ENCODE measurements at regions not wholly inside any gene's neighbourhood (a gene's known extent, or its start where the extent isn't known, plus 50 kb on each side); places are given as distances from the start of the nearest gene placed in this dataset.

DNA sequence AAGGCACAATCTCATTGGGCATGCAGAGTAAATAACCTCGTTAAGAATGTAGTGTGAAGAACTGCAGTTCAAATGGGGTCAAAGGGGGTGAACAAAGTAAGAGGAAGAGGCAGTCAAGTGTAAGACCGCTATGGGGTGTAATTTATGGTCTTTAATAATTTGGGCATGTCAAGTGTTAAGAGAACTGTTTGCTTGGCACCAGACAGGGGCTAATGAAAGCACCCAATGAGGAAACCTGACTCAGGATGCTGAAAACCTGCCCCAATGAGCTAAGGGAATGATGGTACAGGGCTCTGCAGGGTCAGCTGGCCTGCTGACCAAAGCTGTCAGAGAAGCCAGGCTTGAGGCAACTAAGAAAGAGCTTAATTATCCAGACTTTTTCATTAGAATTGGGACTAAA is 368.1 kb downstream of the DTWD2 start (continued):
- TF ChIP-seq NFXL1 (IDR thresholded peaks at IDR 0.05; ENCODE audit: borderline replicate concordance) = no peak
- TF ChIP-seq CEBPB (IDR thresholded peaks at IDR 0.05; ENCODE audit: borderline replicate concordance in 1 of 2, low read depth in 2 of 2, low read length in 2 of 2) = no peak
- TF ChIP-seq, protein P1, sequence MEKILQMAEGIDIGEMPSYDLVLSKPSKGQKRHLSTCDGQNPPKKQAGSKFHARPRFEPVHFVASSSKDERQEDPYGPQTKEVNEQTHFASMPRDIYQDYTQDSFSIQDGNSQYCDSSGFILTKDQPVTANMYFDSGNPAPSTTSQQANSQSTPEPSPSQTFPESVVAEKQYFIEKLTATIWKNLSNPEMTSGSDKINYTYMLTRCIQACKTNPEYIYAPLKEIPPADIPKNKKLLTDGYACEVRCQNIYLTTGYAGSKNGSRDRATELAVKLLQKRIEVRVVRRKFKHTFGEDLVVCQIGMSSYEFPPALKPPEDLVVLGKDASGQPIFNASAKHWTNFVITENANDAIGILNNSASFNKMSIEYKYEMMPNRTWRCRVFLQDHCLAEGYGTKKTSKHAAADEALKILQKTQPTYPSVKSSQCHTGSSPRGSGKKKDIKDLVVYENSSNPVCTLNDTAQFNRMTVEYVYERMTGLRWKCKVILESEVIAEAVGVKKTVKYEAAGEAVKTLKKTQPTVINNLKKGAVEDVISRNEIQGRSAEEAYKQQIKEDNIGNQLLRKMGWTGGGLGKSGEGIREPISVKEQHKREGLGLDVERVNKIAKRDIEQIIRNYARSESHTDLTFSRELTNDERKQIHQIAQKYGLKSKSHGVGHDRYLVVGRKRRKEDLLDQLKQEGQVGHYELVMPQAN (conservative IDR thresholded peaks at IDR 0.05) = no peak
- no peak for TF ChIP-seq NFIC (IDR thresholded peaks at IDR 0.05; ENCODE audit: low read depth, low read length)
- no peak for TF ChIP-seq JUND (IDR thresholded peaks at IDR 0.05; ENCODE audit: low read depth, low read length)
- TF ChIP-seq, protein P2, sequence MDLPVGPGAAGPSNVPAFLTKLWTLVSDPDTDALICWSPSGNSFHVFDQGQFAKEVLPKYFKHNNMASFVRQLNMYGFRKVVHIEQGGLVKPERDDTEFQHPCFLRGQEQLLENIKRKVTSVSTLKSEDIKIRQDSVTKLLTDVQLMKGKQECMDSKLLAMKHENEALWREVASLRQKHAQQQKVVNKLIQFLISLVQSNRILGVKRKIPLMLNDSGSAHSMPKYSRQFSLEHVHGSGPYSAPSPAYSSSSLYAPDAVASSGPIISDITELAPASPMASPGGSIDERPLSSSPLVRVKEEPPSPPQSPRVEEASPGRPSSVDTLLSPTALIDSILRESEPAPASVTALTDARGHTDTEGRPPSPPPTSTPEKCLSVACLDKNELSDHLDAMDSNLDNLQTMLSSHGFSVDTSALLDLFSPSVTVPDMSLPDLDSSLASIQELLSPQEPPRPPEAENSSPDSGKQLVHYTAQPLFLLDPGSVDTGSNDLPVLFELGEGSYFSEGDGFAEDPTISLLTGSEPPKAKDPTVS (IDR thresholded peaks at IDR 0.05; ENCODE audit: low read depth, low read length) = no peak
- no peak for TF ChIP-seq LARP7 (IDR thresholded peaks at IDR 0.05)

DNA sequence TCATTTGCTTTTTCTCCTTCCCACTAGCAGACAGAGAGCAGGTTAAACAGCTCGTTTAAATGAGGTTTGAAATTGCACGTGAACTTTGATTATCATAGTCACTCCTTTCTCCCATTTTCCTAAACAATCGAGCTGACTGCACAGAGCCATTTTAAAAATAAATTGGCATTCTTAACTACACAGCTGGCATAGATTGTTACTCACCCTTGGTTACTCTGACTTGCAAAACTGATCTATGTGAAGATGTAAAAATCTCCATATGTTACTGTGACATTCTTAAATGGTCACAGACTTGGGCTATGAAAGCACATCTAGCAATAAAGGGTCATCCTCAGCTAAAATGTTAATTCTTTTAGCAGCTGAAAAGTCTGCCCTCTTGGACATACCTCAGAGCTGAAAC is 368.5 kb downstream of the DTWD2 start:
- Histone ChIP-seq H2AFZ (ENCODE audit: control insufficient read depth, low read depth, low read length) (no peak overlapping the region), H3K4me2 (ENCODE audit: control insufficient read depth, insufficient read depth) (no peak overlapping the region), H3K9me3 (replicated peaks; ENCODE audit: control insufficient read depth, insufficient read depth, low read length) (no peaks in the 10 kb centered on the region), H3K4me1 (ENCODE audit: control insufficient read depth, insufficient read depth, low read length) (no peaks in the 10 kb centered on the region), H3K4me3 (no peak overlapping the region), H4K20me1 (ENCODE audit: control insufficient read depth, insufficient read depth) (no peaks in the 10 kb centered on the region), H3K36me3 (ENCODE audit: control insufficient read depth in 2 of 2, insufficient read depth in 2 of 2, low read length in 1 of 2) (no peaks in the 10 kb centered on the region), H3K27me3 (replicated peaks in 1 of 2; ENCODE audit: control insufficient read depth in 2 of 2, insufficient read depth in 2 of 2, low read length in 1 of 2) (no peaks in the 10 kb centered on the region), H3K27ac (ENCODE audit: control insufficient read depth, insufficient read depth) (no peak overlapping the region), H3K79me2 (ENCODE audit: control insufficient read depth, insufficient read depth, low read length) (no peaks in the 10 kb centered on the region), H3K9ac (ENCODE audit: control insufficient read depth, insufficient read depth, low read length) (no peak overlapping the region)
- TF ChIP-seq CEBPB (IDR thresholded peaks at IDR 0.05; ENCODE audit: borderline replicate concordance in 1 of 2, low read depth in 2 of 2, low read length in 2 of 2) = no peak
- TF ChIP-seq, protein P3, sequence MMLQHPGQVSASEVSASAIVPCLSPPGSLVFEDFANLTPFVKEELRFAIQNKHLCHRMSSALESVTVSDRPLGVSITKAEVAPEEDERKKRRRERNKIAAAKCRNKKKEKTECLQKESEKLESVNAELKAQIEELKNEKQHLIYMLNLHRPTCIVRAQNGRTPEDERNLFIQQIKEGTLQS (IDR thresholded peaks at IDR 0.05; ENCODE audit: borderline replicate concordance, extremely low read depth, low read depth, low read length) = no peak
- TF ChIP-seq HDAC2 (IDR thresholded peaks at IDR 0.05) = no peak
- TF ChIP-seq CBFB (IDR thresholded peaks at IDR 0.05; ENCODE audit: low read depth) = no peak
- TF ChIP-seq ZZZ3 (IDR thresholded peaks at IDR 0.05; ENCODE audit: control insufficient read depth, insufficient read length, low read depth) = no peak
- TF ChIP-seq SIN3A (IDR thresholded peaks at IDR 0.05; ENCODE audit: low read depth, low read length) = no peak
- TF ChIP-seq KLF5 (IDR thresholded peaks at IDR 0.05; ENCODE audit: partially characterized antibody) = no peak
- TF ChIP-seq, protein P4, sequence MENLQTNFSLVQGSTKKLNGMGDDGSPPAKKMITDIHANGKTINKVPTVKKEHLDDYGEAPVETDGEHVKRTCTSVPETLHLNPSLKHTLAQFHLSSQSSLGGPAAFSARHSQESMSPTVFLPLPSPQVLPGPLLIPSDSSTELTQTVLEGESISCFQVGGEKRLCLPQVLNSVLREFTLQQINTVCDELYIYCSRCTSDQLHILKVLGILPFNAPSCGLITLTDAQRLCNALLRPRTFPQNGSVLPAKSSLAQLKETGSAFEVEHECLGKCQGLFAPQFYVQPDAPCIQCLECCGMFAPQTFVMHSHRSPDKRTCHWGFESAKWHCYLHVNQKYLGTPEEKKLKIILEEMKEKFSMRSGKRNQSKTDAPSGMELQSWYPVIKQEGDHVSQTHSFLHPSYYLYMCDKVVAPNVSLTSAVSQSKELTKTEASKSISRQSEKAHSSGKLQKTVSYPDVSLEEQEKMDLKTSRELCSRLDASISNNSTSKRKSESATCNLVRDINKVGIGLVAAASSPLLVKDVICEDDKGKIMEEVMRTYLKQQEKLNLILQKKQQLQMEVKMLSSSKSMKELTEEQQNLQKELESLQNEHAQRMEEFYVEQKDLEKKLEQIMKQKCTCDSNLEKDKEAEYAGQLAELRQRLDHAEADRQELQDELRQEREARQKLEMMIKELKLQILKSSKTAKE (IDR thresholded peaks at IDR 0.05; ENCODE audit: low read depth, poor library complexity, severe bottlenecking) = no peak
- no peak for TF ChIP-seq NR2C1 (IDR thresholded peaks at IDR 0.05)
- no peak for TF ChIP-seq HDGF (IDR thresholded peaks at IDR 0.05)
- no peak for TF ChIP-seq KAT2A (conservative IDR thresholded peaks at IDR 0.05; ENCODE audit: control insufficient read depth, low read depth, low read length)
- intact Hi-C loops (cut with micrococcal nuclease; ENCODE audit: unreplicated experiment) = loop anchor here (10.0 kb wide), 1 partner anchor 335 kb away; no protein-coding TSS in a partner anchor
- in situ Hi-C loops (cut with MboI) = loop anchor here (25.0 kb wide), 1 partner anchor 1158 kb away; no protein-coding TSS in a partner anchor
- WGBS (ENCODE audit: insufficient coverage, insufficient replicate concordance, low lambda C conversion rate, missing lambda C conversion rate) = 20% methylated on average over 3 of the region's 3 CpGs
- ATAC-seq = no peak
- ChIA-PET SMC1A (ENCODE audit: uncharacterized antibody, unreplicated experiment) (interaction anchor here (1.6 kb wide), 1 partner anchor 173 kb away, joined by 4 read pairs; no protein-coding TSS in a partner anchor), POLR2A (no interaction called here), RAD21 (ENCODE audit: unreplicated experiment) (no interaction called here), CTCF (interaction anchor here (0.9 kb wide), 1 partner anchor 173 kb away, joined by 3 read pairs; no protein-coding TSS in a partner anchor)
- FAIRE-seq = no peak
- BruUV-seq (replicated peaks) = no TSS peak
- DNase-seq (ENCODE audit: low read depth, low spot score) = no peak

All from GM12878 (cell line).